ENCODE measurements at regions not wholly inside any gene's neighbourhood (a gene's known extent, or its start where the extent isn't known, plus 50 kb on each side); places are given as distances from the start of the nearest gene placed in this dataset.

DNA sequence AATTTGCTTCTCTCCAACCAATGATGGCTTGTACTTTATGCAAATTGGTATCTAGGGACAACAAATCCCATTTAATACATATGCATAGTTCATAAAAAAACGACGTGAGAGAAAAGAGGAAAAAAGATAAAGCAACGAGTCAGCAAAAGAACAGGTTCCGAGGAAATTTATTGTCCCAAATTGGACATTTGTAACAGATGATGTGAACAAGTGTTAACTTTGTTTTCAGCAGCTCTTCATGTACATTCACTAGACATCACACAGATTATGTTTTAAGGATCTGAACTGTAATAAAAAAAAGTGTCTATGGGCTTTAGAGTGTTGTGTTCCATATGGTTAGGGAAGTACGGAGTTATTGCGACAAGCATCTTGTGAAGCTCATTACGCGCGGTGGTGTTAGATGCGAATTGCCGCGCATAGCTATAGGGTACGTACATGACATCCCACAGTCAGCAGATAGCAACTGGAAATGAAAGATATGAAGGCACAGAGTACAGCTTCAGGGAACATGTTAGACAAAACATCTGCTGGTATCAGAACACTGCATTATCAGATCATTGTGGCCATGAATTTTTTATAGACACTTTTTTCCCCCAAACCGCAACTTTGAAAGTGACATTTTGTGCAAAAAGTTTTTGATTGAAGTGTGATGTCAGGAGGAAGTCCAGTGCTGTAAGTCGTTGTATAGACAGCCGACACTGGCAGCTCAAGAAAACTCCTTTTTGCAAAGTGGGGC, 1073.1 kb upstream of the FANCL start:
- no peak for TF ChIP-seq EZH2 (IDR thresholded peaks at IDR 0.05; ENCODE audit: insufficient read depth, poor library complexity, severe bottlenecking)
- TF ChIP-seq EZH2phosphoT487 (IDR thresholded peaks at IDR 0.05; ENCODE audit: insufficient read depth, low read depth) = no peak

Data from GM23248 (cell line).